Lung (tissue), 11 donors: ENCODE measurements at regions not wholly inside any gene's neighbourhood (a gene's known extent, or its start where the extent isn't known, plus 50 kb on each side); places are given as distances from the start of the nearest gene placed in this dataset.

Experiments
- ATAC-seq: fragments of 200-7000 bp; cut with Tn5 transposase; one replicate; pipeline ENCODE4 v1.9.1; 2020; ENCODE audit warnings: moderate number of reproducible peaks; ENCODE audit not compliant: insufficient read depth, low FRiP score
- DNase-seq, 3 donors: peaks; one replicate each; pipeline ENCODE4 v3.0.0-alpha.2; 2013 to 2017
- H3K27ac ChIP-seq, 2 donors: one replicate each; pipeline ENCODE4 v1.5.1; 2013; ENCODE audit warnings: mild to moderate bottlenecking in 2 of 2, moderate library complexity in 2 of 2, control low read depth in 1 of 2, inconsistent platforms in 1 of 2, low read depth in 1 of 2, low read length in 1 of 2
- H3K27me3 ChIP-seq, 3 donors: one replicate each; pipeline ENCODE4 v1.5.1; 2013; ENCODE audit warnings: low read length in 2 of 3; ENCODE audit not compliant: control insufficient read depth in 3 of 3, insufficient read depth in 3 of 3
- H3K36me3 ChIP-seq, 4 donors: one replicate each; pipeline ENCODE4 v1.5.1; 2013; ENCODE audit warnings: low read length in 4 of 4, mild to moderate bottlenecking in 1 of 4, moderate library complexity in 1 of 4; ENCODE audit not compliant: control insufficient read depth in 4 of 4, insufficient read depth in 4 of 4
- H3K4me1 ChIP-seq, 5 donors: one replicate each; pipeline ENCODE4 v1.5.1; 2013; ENCODE audit warnings: low read length in 5 of 5, mild to moderate bottlenecking in 2 of 5, moderate library complexity in 1 of 5; ENCODE audit not compliant: control insufficient read depth in 5 of 5, insufficient read depth in 5 of 5
- H3K4me3 ChIP-seq: one replicate; pipeline ENCODE4 v1.5.1; 2013; ENCODE audit warnings: mild to moderate bottlenecking, control low read depth, moderate library complexity
- H3K9ac ChIP-seq, 2 donors: one replicate each; pipeline ENCODE4 v1.5.1; 2013; ENCODE audit warnings: low read length in 2 of 2, control low read depth in 1 of 2; ENCODE audit not compliant: insufficient read depth in 1 of 2
- H3K9me3 ChIP-seq, 4 donors: one replicate each; pipeline ENCODE4 v1.5.1; 2013; ENCODE audit warnings: low read length in 3 of 4, mild to moderate bottlenecking in 1 of 4, moderate library complexity in 1 of 4; ENCODE audit not compliant: control insufficient read depth in 4 of 4, insufficient read depth in 3 of 4
- WGBS, 2 donors: extraction: QIAGEN DNeasy Blood & Tissue Kit; methylation state at CpG; one replicate each; pipeline ENCODE4 v1.1.7; 2013; 5-methylcytosine and 5-hydroxymethylcytosine counted together
- TF ChIP-seq, protein P1 (sequence below): IDR thresholded peaks from 2 replicates; pipeline ENCODE4 v1.5.1; 2012; ENCODE audit warnings: mild to moderate bottlenecking; ENCODE audit errors: control extremely low read depth, extremely low read depth
- donor health status: control.
- donor health status: control.
- donor health status: Bipolar disorder and iron deficiency.
- donor health status: healthy.
- donor health status: DM: yes; HTN: yes; CAD: no.

DNA sequence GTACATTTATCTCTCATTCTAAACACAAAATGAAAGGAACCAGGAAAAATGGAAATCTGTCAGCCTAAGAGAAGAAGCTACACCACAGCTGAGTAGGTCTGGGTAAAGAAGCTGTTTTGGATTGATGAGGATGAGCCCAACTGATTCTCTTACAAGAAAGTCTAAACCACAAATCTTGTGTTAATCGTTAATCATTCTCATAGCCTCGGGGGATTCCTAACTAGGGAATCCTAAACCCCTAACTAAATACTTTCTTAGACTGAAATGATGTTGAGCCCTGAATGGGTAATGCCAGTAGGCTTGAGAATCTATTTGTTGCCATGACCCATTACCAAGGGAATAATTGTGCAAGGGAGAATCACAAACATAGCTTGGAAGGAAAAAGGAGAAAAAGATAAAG, 327.5 kb upstream of the SPRY2 start:
- Histone ChIP-seq H3K4me1 (peaks cover 0 to 2% (median 0%) of the 10 kb centered on the region in 5 donors), H3K4me3 (no peak overlapping the region), H3K27me3 (no peaks in the 10 kb centered on the region), H3K9ac (no peak overlapping the region), H3K27ac (no peak overlapping the region), H3K9me3 (peaks cover 0 to 4% (median 2%) of the 10 kb centered on the region in 4 donors), H3K36me3 (no peaks in the 10 kb centered on the region)
- DNase-seq (no peak), ATAC-seq (no peak)
- TF ChIP-seq, protein P1, sequence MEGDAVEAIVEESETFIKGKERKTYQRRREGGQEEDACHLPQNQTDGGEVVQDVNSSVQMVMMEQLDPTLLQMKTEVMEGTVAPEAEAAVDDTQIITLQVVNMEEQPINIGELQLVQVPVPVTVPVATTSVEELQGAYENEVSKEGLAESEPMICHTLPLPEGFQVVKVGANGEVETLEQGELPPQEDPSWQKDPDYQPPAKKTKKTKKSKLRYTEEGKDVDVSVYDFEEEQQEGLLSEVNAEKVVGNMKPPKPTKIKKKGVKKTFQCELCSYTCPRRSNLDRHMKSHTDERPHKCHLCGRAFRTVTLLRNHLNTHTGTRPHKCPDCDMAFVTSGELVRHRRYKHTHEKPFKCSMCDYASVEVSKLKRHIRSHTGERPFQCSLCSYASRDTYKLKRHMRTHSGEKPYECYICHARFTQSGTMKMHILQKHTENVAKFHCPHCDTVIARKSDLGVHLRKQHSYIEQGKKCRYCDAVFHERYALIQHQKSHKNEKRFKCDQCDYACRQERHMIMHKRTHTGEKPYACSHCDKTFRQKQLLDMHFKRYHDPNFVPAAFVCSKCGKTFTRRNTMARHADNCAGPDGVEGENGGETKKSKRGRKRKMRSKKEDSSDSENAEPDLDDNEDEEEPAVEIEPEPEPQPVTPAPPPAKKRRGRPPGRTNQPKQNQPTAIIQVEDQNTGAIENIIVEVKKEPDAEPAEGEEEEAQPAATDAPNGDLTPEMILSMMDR = no peak
- WGBS, 2 donors = 77 to 93% methylated on average over 2 of the region's 2 CpGs

DNA sequence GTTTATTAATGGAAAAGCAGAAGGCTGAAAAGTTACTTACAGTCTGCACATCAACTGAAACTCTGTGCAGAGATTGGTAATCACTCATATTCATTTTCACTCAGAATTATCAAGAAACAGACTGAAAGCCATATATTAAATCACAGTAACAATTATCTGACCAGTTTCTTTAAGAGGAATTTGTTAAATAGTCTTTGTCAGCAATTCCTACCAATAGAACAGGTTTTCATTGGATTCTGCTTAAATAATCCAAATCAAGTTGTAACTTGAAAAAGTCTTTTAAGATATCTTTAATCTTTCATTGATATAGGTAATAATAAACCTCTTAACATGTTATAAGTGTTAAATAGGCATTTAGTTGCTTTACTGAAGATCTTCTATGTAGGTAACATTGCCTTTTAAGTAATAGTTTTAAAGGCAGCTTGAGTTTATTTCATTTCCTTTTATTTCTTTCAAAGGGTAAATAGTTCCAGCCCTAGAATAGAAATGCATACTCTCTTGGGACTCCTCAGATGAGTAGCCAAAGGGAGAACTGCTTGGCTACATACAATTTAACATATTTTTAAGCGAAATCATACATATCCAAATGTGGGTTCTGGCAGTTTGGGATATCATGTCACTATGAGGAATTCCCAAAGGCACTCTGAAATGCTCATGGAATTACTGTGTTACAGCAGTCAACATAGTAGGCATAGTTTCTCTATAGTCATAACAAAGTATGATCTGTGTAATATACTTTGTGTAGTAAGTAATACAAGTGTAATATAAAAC, 326.0 kb upstream of the SPRY2 start:
- no peak overlapping the region for H3K4me3 ChIP-seq
- TF ChIP-seq, protein P1 = no peak
- H3K36me3 ChIP-seq = no peaks in the 10 kb centered on the region
- H3K27ac ChIP-seq = no peak overlapping the region
- H3K9ac ChIP-seq = no peak overlapping the region
- peaks cover 0 to under 1% (median 0%) of the 10 kb centered on the region in 4 donors for H3K9me3 ChIP-seq
- DNase-seq (no peak), ATAC-seq (no peak)
- no peaks in the 10 kb centered on the region for H3K27me3 ChIP-seq
- peaks cover 0 to 2% (median 0%) of the 10 kb centered on the region in 5 donors for H3K4me1 ChIP-seq
- 84 to 92% methylated on average over 1 of the region's 1 CpG for WGBS, 2 donors

GRCh38 chr13:80665792-80666333, 324.9 kb upstream of the SPRY2 start:
- H3K27me3 ChIP-seq = no peaks in the 10 kb centered on the region

More at GRCh38 chr13:80665792-80666333, 324.9 kb upstream of the SPRY2 start:
- Histone ChIP-seq H3K27ac (no peak overlapping the region), H3K4me1 (peaks cover 0 to 2% (median 0%) of the 10 kb centered on the region in 5 donors), H3K4me3 (no peak overlapping the region), H3K9ac (no peak overlapping the region), H3K36me3 (no peaks in the 10 kb centered on the region), H3K9me3 (no peaks in the 10 kb centered on the region)
- TF ChIP-seq, protein P1 = no peak
- 80 to 89% methylated on average over 3 of the region's 3 CpGs for WGBS, 2 donors
- no peak for ATAC-seq
- no peak for DNase-seq
